Liver (tissue), 3 donors: ENCODE measurements at regions not wholly inside any gene's neighbourhood (a gene's known extent, or its start where the extent isn't known, plus 50 kb on each side); places are given as distances from the start of the nearest gene placed in this dataset.

ENCODE experiments used
- ATF3 ChIP-seq: IDR thresholded peaks from 2 replicates; pipeline ENCODE4 v1.6.1; 2016; ENCODE audit warnings: antibody characterized with exemption
- EGR1 ChIP-seq, 2 donors: IDR thresholded peaks; 2 replicates each; pipeline ENCODE4 v1.6.1; 2016 to 2018; ENCODE audit warnings: antibody characterized with exemption in 2 of 2, low read depth in 2 of 2
- GABPA ChIP-seq, 2 donors: IDR thresholded peaks in 1 of 2; conservative IDR thresholded peaks in 1 of 2; 2 replicates each; pipeline ENCODE4 v1.6.1; 2016; ENCODE audit warnings: antibody characterized with exemption in 2 of 2, mild to moderate bottlenecking in 1 of 2, moderate library complexity in 1 of 2
- HNF4A ChIP-seq, 2 donors: conservative IDR thresholded peaks; 2 replicates each; pipeline ENCODE4 v1.6.1; 2016; ENCODE audit warnings: antibody characterized with exemption in 2 of 2, mild to moderate bottlenecking in 2 of 2
- MAX ChIP-seq: IDR thresholded peaks from 2 replicates; pipeline ENCODE4 v1.6.1; 2016; ENCODE audit warnings: antibody characterized with exemption
- RAD21 ChIP-seq, 2 donors: IDR thresholded peaks; 2 replicates each; pipeline ENCODE4 v1.6.1; 2016; ENCODE audit warnings: antibody characterized with exemption in 2 of 2, mild to moderate bottlenecking in 2 of 2
- SP1 ChIP-seq: IDR thresholded peaks from 2 replicates; pipeline ENCODE4 v1.6.1; 2018; ENCODE audit warnings: antibody characterized with exemption, mild to moderate bottlenecking
- TAF1 ChIP-seq: conservative IDR thresholded peaks from 2 replicates; pipeline ENCODE4 v1.6.1; 2016; ENCODE audit warnings: antibody characterized with exemption, mild to moderate bottlenecking
- YY1 ChIP-seq: IDR thresholded peaks from 2 replicates; pipeline ENCODE4 v1.6.1; 2016; ENCODE audit warnings: antibody characterized with exemption, mild to moderate bottlenecking
- TF ChIP-seq, protein P1 (sequence below): fragments of 150-350 bp; IDR thresholded peaks from 2 replicates; pipeline ENCODE4 v1.5.1; 2017; ENCODE audit warnings: improper control_type of control experiment, low read depth, low read length; ENCODE audit not compliant: missing input control
- TF ChIP-seq, protein P2 (sequence below): IDR thresholded peaks from 2 replicates; pipeline ENCODE4 v1.6.1; 2016; ENCODE audit warnings: antibody characterized with exemption, mild to moderate bottlenecking
- donor health status: healthy.
- donor health status: healthy.

GRCh38 chr15:95407534-95407933, 923.0 kb upstream of the NR2F2 start:
- TF ChIP-seq SP1 (no peak), ATF3 (no peak), YY1 (no peak), HNF4A (conservative IDR thresholded peaks at IDR 0.05) (no peak), GABPA (IDR thresholded peaks at IDR 0.05 in 1 of 2, conservative IDR thresholded peaks at IDR 0.05 in 1 of 2) (no peak), RAD21 (IDR thresholded peaks at IDR 0.05) (no peak), MAX (no peak), TAF1 (no peak), EGR1 (IDR thresholded peaks at IDR 0.05; ENCODE audit: low read depth in 2 of 2) (no peak)
- TF ChIP-seq, protein P1, sequence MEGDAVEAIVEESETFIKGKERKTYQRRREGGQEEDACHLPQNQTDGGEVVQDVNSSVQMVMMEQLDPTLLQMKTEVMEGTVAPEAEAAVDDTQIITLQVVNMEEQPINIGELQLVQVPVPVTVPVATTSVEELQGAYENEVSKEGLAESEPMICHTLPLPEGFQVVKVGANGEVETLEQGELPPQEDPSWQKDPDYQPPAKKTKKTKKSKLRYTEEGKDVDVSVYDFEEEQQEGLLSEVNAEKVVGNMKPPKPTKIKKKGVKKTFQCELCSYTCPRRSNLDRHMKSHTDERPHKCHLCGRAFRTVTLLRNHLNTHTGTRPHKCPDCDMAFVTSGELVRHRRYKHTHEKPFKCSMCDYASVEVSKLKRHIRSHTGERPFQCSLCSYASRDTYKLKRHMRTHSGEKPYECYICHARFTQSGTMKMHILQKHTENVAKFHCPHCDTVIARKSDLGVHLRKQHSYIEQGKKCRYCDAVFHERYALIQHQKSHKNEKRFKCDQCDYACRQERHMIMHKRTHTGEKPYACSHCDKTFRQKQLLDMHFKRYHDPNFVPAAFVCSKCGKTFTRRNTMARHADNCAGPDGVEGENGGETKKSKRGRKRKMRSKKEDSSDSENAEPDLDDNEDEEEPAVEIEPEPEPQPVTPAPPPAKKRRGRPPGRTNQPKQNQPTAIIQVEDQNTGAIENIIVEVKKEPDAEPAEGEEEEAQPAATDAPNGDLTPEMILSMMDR: no peak
- TF ChIP-seq, protein P2, sequence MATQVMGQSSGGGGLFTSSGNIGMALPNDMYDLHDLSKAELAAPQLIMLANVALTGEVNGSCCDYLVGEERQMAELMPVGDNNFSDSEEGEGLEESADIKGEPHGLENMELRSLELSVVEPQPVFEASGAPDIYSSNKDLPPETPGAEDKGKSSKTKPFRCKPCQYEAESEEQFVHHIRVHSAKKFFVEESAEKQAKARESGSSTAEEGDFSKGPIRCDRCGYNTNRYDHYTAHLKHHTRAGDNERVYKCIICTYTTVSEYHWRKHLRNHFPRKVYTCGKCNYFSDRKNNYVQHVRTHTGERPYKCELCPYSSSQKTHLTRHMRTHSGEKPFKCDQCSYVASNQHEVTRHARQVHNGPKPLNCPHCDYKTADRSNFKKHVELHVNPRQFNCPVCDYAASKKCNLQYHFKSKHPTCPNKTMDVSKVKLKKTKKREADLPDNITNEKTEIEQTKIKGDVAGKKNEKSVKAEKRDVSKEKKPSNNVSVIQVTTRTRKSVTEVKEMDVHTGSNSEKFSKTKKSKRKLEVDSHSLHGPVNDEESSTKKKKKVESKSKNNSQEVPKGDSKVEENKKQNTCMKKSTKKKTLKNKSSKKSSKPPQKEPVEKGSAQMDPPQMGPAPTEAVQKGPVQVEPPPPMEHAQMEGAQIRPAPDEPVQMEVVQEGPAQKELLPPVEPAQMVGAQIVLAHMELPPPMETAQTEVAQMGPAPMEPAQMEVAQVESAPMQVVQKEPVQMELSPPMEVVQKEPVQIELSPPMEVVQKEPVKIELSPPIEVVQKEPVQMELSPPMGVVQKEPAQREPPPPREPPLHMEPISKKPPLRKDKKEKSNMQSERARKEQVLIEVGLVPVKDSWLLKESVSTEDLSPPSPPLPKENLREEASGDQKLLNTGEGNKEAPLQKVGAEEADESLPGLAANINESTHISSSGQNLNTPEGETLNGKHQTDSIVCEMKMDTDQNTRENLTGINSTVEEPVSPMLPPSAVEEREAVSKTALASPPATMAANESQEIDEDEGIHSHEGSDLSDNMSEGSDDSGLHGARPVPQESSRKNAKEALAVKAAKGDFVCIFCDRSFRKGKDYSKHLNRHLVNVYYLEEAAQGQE: no peak
